T follicular helper cell (primary cell): ENCODE measurements at regions not wholly inside any gene's neighbourhood (a gene's known extent, or its start where the extent isn't known, plus 50 kb on each side); places are given as distances from the start of the nearest gene placed in this dataset.

ENCODE experiments used
- DNase-seq: peaks from one replicate; pipeline ENCODE4 v3.0.0-alpha.2; 2020; ENCODE audit warnings: low read depth

DNA sequence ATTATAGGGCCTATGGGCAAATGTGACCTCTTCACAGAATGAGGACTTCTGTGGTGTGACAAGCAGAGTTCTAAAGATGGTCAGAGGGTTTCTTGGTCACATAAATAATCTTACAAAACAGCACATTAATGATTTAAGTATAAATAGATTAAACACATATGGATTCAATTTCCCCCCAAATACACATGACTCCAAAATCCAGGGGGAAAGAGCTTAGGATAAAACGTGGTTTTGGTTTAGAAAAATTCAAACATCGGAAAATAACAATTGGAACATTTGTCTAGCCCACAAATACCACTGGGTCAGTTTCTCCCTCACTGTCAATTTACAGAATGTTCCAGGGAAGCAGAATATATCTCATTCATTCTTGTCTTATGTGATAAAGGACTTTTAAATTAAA, 283.1 kb downstream of the COG6 start:
- DNase-seq = no peak

DNA sequence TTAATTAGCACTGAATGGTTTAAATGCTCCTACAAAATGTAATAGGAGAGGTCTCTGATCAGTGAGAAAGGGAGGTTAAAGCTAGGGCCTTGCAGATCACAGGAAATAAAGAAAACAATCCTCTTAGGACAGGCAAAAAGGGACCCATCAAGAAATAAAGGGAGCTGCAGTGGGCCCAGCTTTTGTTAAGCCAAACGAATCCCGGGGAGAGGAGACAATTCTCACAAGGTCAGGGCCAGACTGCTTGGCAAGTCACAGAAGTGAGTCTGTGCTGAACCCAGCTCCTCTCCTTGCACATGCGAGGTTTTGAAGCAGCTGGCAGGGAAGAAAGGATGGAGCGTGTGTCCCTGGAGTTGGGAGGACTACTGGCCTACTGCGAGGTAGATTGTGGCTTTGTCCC, 285.8 kb downstream of the COG6 start:
- DNase-seq = no peak

DNA sequence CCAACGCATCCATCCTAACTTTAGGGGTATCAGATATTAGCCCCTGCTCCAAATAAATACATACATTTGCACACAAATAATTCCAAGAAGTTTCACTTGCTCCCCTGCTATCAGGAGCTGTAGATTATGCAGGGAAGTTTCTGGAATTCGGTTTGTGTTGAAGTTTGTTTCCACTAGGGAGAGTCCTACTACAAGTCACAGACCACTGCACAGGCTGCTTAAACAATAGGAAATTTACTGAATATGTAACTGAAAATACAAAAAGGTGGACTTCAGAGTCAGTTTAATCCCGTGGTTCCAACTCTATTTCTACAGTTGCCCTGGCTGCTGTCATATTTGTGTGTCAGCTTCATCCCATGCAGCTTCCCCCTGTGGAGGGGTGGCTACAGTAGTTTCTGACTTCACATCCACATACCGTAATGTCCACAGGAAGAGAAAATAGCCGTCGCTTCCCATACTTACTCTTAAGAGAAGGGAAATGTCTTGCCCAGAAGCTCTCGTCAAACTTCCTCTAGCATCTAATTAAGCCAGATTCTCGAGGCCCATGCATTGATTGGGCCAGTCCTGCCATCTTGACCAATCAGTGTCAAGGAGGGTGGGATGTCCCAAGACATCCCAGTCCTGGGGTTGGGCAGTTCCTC, 286.6 kb downstream of the COG6 start:
- DNase-seq = no peak

DNA sequence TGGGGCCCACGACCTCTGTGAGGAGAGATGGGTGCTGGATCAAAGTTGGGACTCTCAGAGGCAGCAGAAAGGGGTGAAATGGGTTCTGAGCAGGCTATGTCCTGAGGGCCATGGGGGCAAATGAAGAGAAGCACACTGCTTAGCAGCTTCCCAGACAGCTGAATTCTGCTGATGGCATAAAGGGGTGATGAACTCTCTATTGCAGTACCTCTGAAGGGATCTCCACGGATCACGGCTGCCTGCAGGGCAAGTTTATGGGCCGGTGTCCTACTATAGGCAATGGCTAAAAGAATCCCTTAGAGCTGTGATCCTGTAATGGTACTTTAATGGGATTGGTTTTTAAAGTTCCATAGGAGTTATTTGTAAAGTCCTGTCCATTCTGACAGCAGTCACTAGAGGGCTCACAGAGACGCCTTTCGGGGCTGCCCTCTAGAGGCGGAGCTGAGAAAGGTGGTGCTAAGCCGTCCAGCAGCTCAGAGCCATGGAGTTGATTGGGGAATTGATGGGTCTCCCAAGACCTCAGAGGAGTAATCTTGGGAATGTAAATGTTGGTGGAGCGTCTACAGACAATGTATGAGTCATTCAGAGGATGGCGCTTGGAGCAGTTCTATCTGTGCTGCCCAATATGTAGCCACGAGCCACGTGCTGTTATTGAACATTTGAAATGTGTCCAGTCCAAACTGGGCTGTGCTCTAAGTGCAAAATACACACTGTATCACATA, 287.3 kb downstream of the COG6 start:
- DNase-seq = peak; percentile 52

DNA sequence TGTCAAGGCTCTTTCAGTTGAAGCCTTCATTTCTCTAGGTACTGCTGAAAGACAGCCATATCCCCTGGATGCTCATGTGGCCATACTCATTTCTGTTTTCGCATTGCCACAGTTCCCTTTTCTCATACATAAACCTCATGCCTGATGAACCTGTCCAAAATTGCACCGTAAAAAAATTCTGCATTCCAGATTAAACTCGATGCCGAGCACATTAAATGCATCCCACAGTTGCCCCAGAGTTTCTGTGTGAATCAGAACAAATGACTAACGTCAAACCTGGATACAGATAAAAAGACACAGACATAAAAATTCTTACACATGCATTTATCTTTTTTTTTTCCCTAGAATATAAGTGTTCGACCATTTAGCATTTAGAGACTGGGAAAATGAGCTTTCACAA, 288.2 kb downstream of the COG6 start:
- no peak for DNase-seq

DNA sequence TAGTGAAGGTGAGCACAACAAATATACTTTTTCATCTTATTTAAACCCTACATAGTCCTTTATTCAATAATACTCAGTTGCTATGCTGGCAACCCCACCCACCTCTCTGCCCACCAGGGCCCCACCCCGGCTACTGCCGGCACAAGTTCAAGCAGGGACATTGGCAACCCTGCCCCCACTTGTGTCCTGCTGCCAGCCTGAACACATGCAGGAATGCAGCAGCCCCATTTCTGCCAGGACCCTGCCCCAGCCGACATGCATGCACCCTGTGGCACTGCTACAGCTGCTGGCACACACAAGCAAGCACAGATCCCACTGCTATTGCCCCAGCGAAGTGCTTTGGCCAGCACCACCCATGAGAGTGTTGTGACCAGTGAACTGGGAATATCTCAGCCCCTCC, 289.8 kb downstream of the COG6 start:
- no peak for DNase-seq

DNA sequence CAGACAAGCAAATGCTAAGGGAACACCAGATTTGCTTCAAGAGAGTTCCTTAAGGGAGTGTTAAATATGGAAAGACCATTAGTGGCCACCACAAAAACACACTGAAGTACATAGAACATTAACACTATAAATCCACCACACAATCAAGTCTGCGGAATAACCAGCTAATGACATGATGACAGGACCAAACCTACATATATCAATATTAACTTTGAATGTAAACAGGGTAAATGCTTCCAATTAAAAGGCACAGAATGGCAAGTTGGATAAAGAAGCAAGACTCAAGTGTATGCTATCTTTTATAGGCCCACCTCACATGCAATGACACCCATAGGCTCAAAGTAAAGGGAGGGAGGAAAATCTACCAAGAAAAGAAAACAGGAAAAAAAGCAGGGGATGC, 291.3 kb downstream of the COG6 start:
- DNase-seq = no peak

DNA sequence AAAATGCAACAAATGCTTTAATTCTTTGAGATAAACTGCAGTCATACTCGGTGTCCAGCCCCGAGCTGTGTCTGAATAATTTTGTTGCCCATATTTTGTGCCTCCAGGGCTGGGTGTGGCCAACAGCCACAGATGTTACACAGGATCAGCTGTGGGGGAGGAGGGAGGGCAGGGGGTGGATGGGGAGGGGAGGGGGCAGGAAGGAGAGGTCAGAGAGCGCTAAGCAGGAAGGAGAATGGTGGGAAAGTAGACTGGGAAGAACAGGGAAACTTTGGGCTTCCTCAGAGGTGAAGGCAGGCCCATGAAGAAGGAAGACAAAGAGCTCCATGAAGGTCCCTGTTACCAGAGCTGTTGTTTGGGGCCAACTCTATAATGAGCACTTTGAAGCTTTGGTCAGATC, 295.8 kb downstream of the COG6 start:
- no peak for DNase-seq

DNA sequence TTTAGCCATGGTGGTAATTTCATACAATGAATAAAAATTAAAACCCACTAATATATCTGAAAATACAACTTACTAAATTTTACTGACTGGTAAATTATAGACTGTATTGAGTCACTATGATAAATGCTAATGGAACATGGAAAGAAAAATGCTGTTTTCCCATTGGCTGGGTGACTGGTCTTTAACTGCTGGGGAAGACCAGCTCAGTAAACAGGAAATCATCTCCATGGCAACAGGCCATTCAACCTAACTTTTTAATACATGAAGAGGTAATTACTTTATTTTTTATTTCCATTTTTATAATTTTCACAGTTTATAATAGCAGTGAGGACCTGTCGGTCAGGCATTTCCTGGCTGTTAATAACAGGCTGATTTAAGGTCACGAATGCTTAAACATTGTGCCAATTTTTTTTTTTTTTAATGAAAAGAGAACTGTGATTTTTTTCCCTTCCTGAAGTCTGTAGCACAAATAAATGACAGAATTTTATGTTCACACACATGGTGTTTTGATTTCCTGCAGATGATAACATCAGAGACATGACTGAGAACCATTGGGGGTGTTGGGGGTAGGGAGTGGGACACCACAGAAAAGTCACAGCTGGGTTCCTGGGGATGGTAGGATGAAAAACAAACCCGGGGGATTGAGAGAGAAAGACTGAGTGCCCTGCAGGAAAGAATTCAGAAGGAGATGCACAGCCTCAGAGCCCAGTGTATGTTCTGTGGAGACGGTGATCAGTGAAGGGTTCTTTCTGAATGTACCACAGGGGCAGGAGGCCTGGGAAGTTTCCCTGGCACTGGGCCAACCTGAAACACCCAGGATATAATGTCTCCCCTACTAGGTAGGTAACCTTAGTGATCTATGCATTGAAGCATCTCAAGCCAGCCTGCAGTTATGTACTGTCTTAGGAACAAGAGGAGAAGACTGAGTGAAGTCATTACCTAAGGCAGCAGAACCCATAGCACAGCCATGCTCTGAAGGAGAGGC, 297.1 kb downstream of the COG6 start:
- DNase-seq = no peak

DNA sequence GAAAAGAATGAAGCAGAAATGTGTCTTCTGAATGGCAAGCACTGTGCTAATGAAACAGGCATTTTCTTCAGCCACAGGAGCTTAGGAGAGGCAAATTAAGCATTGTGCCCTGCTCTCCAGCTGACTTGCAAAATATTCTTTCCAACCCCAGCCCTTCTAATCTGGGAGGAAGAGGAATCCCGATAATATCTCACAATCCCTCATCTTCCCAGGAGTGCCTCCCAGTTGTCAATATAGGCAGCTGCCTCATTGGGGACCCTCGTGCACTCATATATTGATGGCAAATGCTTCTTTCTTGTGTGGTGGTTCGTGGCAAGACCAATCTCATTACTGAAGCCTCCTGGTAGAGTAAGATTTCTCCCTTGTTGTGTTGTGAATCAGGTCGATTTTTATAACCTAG, 299.0 kb downstream of the COG6 start:
- DNase-seq = no peak

DNA sequence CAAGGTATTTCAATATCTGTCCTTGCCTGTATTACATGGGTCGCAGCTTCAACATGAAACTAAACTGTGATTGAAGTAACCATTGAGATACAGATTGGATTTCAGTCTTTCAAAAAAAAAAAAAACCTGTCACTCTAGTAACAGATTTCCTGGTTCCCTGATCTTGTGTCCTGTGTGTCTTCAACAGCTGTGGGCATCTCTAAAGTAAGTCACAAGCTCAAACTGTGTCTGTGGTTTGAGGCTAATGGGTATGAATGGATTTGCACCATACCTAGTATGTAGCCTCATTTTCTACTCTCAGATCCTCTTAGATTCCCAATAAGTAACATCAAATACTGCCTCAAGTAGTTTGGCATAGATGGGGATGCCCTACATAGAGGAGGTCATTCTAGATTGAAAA, 300.1 kb downstream of the COG6 start:
- DNase-seq = no peak

DNA sequence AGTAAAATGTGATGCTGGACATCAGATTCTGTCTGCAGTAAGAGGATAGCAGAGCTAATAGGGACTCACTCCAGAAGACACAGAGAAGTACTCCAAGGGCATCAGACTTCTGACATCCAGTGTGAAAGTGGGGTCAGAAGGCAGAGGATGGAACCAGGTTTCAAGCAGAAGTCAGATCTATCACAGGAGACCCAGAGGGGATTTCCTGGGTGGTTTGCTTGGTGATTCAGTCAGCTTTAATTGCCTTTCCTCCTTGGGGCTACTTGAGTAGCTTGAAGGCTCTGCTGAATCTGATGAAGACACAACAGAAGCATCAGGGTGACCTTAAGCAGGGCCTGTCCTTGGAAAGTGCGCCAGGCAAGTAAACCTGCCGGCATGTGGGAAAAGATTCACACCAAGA, 300.6 kb downstream of the COG6 start:
- DNase-seq = no peak

DNA sequence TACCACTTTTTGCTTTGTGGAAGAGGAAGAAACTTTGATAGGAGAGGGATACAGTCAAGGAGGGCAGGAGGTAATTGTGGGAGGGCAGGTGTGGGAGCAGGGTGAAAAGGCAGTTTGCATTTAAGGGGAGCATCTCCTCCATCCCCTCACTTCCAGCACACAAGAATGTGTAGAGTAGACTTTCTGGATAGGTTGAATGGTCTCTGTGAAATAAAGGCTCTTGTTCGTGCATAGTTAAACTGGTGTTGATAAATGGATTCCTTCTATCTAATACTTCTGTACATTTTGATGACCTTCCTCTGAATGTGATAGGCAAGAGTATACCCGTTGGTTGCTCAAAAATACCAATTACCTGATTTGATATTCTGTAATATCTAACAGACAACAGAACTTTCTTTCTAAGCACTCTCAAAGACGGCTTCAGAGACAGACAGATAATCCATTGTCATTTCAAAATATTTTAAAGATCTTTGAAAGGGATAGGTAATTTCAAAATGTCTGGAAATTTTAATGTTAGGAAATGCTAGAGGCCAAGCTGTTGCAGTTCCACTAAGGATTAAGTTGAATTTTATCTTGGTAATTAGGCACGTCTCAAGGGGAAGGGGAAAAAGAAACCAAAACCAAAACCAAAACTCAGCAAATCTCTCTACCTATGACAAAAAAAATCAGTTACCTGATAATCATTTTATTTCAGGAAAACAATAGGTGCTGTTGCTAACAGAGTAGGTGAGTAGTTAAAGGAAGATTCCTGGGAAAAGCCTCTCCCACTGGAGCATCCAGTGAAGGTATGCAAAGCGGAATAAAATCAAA, 302.6 kb downstream of the COG6 start:
- no peak for DNase-seq

DNA sequence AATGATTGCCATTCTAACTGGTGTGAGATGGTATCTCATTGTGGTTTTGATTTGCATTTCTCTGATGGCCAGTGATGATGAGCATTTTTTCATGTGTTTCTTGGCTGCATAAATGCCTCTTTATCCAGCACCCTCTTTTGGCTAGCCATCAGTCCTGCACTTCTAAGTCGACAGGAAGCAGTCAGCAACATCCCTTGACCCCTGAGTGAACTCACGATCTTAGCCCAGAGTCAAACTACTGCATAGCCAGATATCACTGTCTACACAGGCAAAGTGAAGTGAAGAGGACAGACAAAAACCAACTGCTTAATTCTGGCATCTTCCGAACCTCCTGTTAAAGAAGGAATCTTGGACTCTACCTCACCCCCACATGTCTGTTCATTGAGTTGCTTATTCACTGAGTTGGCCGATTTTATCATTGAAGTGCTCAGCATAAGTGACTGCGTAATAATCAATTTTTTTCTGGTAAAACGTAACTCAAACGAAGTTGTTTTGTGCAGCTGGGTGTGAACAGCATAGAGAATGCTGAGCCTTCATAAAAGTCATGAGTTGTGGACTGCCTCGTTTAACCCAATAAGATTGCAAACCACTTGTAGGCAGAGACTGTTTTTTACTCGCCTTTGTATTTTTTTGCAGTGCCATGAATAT, 304.2 kb downstream of the COG6 start:
- DNase-seq = no peak

DNA sequence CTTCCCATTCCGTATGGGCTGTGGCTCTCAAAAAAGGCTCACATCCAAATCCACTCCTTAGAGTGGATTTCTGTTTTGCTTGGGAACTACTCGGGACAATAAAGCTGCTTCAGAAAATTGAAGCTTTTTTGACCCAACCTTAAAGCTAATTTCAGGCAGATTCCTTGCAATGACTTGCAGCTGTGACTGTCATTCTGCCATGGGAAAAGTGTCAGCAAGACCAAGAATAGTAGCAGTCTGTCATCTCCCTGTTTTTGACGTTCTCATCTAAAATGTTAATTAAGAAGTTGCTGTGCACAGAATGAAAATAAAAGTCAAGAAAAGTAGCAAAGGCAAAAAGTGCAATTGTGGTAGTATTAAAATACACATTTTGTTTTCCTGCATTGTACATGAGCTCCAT, 304.7 kb downstream of the COG6 start:
- DNase-seq = no peak

DNA sequence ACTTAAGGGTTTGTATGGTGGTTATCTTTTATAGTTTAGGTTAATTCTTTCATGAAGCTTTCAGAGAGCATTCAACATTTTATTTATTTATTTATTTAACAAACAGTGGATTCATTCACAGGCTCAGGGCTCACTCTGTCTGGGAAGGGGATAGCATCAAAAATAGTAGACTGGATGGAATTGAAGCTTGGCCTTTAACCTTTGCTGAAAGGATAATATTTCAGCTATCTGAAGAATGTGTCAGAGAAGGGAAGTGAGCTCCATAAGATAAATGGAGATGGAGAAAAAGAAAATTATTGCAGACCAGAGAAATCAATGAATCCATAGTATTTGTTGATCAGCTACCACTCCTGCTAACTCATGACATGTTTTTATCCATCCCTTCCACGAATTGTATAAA, 305.6 kb downstream of the COG6 start:
- no peak for DNase-seq

DNA sequence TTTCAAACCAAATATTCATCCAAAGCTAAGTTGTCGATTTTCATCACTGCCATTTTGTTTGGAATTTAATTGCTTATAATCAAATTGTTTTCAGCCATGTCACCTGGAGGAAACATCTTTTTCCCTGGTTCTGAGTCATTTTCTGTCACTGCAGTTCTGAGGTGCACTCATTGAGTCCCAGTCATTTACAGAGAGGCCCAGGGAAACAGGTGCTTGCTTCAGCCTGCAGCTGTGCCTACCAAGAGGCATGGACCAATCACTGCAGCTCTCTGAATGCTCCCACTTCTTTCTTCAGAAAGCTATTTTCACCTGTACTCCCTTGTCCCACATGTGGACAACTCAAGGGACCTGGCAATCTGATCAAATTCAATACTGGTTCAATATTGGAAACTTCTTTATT, 308.1 kb downstream of the COG6 start:
- no peak for DNase-seq

DNA sequence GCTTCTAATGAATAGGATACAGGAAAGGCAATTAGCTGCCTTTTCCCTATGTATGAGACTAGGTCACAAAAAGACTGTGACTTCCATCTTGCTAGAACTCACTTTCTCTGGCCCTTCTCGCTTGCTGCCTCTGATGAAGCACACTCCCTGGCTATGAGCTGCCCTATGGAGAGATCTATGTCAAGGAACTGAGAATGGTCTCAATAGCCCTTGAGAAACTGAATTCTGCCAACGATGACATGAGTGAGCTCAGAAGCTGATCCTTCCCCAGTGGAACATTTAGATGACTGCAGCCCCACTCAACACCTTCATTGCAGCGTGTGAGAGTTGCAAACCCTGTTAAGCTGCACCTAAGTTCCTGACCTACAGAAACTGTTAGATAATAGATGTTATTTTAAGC, 309.8 kb downstream of the COG6 start:
- no peak for DNase-seq

DNA sequence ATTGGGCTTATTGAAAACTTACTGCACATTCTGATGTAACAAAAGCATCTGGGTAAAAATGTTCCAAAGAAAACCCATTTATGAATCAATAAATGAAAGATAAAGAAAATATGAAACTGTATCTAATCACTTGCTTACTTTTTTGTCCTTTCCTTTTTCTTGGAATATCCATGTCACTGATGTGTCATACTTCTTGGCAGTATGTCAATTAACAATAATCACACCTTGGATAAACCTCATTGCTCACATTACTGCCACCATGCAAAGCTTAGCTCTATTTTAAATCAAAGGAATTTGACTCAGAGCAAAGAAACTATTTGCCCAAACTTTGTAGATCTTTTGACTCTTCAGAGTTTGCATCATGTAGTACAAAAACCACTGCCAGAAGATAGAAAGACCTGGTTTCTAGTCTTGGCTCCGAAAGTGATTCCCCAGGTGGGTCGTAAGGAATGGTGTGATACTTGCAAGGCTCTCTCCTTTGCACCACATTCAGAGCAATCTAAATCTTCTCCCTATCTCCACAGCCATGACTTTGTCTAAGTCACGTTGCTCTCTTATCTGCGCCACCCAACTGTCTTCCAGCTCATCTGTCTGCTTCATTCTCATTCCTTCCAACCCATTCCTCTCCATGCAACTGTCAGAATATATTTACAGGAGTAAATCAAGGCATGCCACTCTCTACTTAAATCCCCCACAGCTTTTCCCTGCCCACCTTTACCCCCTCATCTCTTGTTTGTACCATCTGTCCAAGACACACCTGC, 311.9 kb downstream of the COG6 start:
- no peak for DNase-seq

DNA sequence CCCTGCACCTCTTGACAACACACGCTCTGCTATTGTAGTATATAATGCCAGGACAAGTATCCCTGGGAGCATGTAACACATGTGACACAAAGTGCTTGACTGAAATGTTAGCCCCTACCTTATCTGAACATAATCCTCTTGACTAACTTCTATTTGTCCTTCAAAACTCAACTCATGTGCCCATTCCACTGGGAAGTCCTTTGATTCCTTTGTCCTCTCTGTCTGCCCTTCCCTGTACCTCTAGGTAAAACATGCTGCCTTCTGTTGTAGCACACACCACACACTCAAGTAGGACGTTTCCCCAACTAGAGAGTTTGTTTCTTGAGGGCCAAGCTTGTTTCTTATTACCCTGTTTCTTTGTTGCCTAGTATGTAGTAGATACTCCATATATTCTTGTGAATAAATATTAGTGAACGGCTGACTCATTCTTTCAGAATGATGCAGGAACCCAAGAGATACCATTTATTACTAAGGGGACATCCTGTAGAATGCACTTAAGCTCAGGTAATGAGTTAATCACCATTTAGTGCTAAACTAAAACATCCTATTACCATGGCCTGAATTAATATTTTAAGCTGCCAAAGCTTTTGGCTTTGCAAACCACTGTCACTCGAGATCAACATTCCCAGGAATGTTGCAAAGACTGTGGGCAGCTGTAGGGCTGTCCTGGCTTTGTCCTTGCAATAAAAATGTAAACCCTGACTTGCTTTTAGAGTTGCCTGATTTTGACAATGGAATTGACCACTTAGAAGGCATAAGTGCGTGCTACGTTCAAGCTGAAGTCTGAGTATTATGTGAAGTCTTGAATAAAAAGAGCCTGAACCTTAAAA, 313.4 kb downstream of the COG6 start:
- no peak for DNase-seq
